ENCODE measurements at regions not wholly inside any gene's neighbourhood (a gene's known extent, or its start where the extent isn't known, plus 50 kb on each side); places are given as distances from the start of the nearest gene placed in this dataset.

GRCh38 chr7:24135003-24135817 is 148.8 kb upstream of the NPY start:
- Mint-ChIP-seq H3K36me3 (ENCODE audit: unreplicated experiment) (no peaks in the 10 kb centered on the region), H3K27ac (ENCODE audit: unreplicated experiment) (no peak overlapping the region), H3K4me3 (ENCODE audit: unreplicated experiment) (no peak overlapping the region), H3K9me3 (ENCODE audit: unreplicated experiment) (no peaks in the 10 kb centered on the region), H3K27me3 (ENCODE audit: unreplicated experiment) (peaks cover 4% of the 10 kb centered on the region), H3K4me1 (ENCODE audit: unreplicated experiment) (no peaks in the 10 kb centered on the region)
- DNase-seq (ENCODE audit: extremely low spot score, unreplicated experiment) = no peak
- TF ChIP-seq CTCF (IDR thresholded peaks at IDR 0.05) = no peak

- Mint-ChIP-seq H3K4me3 (ENCODE audit: unreplicated experiment) (no peak overlapping the region), H3K27ac (ENCODE audit: unreplicated experiment) (no peak overlapping the region), H3K36me3 (ENCODE audit: unreplicated experiment) (no peaks in the 10 kb centered on the region), H3K9me3 (ENCODE audit: unreplicated experiment) (no peaks in the 10 kb centered on the region), H3K4me1 (ENCODE audit: unreplicated experiment) (no peaks in the 10 kb centered on the region), H3K27me3 (ENCODE audit: unreplicated experiment) (no peaks in the 10 kb centered on the region)
- TF ChIP-seq CTCF (IDR thresholded peaks at IDR 0.05) = no peak
- no peak for DNase-seq (ENCODE audit: extremely low spot score, unreplicated experiment)
Measured at GRCh38 chr7:24137338-24137737, 146.7 kb upstream of the NPY start.

- H3K4me1 Mint-ChIP-seq (ENCODE audit: unreplicated experiment) = no peaks in the 10 kb centered on the region
- no peak overlapping the region for H3K27ac Mint-ChIP-seq (ENCODE audit: unreplicated experiment)
- no peaks in the 10 kb centered on the region for H3K36me3 Mint-ChIP-seq (ENCODE audit: unreplicated experiment)
- H3K27me3 Mint-ChIP-seq (ENCODE audit: unreplicated experiment) = no peaks in the 10 kb centered on the region
- TF ChIP-seq CTCF (IDR thresholded peaks at IDR 0.05) = no peak
- no peak overlapping the region for H3K4me3 Mint-ChIP-seq (ENCODE audit: unreplicated experiment)
- no peaks in the 10 kb centered on the region for H3K9me3 Mint-ChIP-seq (ENCODE audit: unreplicated experiment)
- DNase-seq (ENCODE audit: extremely low spot score, unreplicated experiment) = no peak
Measured at GRCh38 chr7:24138343-24138742, 145.6 kb upstream of the NPY start.

GRCh38 chr7:24140001-24140400 is 144.0 kb upstream of the NPY start:
- no peak for DNase-seq (ENCODE audit: extremely low spot score, unreplicated experiment)
- no peak for TF ChIP-seq CTCF (IDR thresholded peaks at IDR 0.05)

GRCh38 chr7:24141874-24142509 is 142.0 kb upstream of the NPY start:
- Mint-ChIP-seq H3K27me3 (ENCODE audit: unreplicated experiment) (peaks cover 2% of the 10 kb centered on the region), H3K27ac (ENCODE audit: unreplicated experiment) (no peak overlapping the region), H3K9me3 (ENCODE audit: unreplicated experiment) (no peaks in the 10 kb centered on the region), H3K4me3 (ENCODE audit: unreplicated experiment) (no peak overlapping the region), H3K36me3 (ENCODE audit: unreplicated experiment) (no peaks in the 10 kb centered on the region), H3K4me1 (ENCODE audit: unreplicated experiment) (no peaks in the 10 kb centered on the region)
- DNase-seq (ENCODE audit: extremely low spot score, unreplicated experiment) = no peak
- no peak for TF ChIP-seq CTCF (IDR thresholded peaks at IDR 0.05)

More at GRCh38 chr7:24140001-24140400, 144.0 kb upstream of the NPY start:
- Mint-ChIP-seq H3K4me1 (ENCODE audit: unreplicated experiment) (no peaks in the 10 kb centered on the region), H3K9me3 (ENCODE audit: unreplicated experiment) (no peaks in the 10 kb centered on the region), H3K4me3 (ENCODE audit: unreplicated experiment) (no peak overlapping the region), H3K36me3 (ENCODE audit: unreplicated experiment) (no peaks in the 10 kb centered on the region), H3K27ac (ENCODE audit: unreplicated experiment) (no peak overlapping the region), H3K27me3 (ENCODE audit: unreplicated experiment) (no peaks in the 10 kb centered on the region)

Data from osteocyte (in vitro differentiated cells).